Epithelial cell of esophagus (primary cell): ENCODE measurements at regions not wholly inside any gene's neighbourhood (a gene's known extent, or its start where the extent isn't known, plus 50 kb on each side); places are given as distances from the start of the nearest gene placed in this dataset.

Experiments used
- DNase-seq: peaks from one replicate; pipeline ENCODE4 v3.0.0; 2010; ENCODE audit warnings: low read depth
- H3K4me3 ChIP-seq: 2 replicates; pipeline ENCODE4 v1.5.1; 2011; ENCODE audit warnings: mild to moderate bottlenecking, low read length, control low read depth
- TF ChIP-seq, protein P1 (sequence below): IDR thresholded peaks from 2 replicates; pipeline ENCODE4 v1.5.1; 2011; ENCODE audit warnings: low read depth, mild to moderate bottlenecking, low read length, control low read depth, inconsistent platforms; ENCODE audit not compliant: insufficient read depth; ENCODE audit errors: missing control alignments

DNA sequence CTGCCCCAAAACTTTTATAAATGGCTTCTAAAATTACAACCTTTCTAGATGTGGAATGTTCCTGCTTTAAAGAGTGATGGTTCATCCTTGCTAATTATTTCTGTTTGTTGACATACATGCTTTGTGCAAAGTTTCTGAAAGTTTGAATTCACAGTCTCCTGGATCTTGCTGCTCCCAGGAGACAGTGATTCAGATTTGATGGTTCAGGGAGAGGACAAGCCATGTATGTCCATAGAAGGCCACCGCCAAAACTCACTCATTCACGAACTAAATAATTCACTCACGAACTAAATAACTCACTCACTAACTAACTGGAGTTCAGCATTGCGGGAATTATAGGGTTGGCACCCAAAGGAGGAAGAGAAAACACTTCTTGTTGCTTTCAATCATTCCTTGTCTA lies 416.5 kb upstream of the ZEB2 start:
- DNase-seq = no peak
- TF ChIP-seq, protein P1, sequence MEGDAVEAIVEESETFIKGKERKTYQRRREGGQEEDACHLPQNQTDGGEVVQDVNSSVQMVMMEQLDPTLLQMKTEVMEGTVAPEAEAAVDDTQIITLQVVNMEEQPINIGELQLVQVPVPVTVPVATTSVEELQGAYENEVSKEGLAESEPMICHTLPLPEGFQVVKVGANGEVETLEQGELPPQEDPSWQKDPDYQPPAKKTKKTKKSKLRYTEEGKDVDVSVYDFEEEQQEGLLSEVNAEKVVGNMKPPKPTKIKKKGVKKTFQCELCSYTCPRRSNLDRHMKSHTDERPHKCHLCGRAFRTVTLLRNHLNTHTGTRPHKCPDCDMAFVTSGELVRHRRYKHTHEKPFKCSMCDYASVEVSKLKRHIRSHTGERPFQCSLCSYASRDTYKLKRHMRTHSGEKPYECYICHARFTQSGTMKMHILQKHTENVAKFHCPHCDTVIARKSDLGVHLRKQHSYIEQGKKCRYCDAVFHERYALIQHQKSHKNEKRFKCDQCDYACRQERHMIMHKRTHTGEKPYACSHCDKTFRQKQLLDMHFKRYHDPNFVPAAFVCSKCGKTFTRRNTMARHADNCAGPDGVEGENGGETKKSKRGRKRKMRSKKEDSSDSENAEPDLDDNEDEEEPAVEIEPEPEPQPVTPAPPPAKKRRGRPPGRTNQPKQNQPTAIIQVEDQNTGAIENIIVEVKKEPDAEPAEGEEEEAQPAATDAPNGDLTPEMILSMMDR = no peak
- H3K4me3 ChIP-seq = no peak overlapping the region

DNA sequence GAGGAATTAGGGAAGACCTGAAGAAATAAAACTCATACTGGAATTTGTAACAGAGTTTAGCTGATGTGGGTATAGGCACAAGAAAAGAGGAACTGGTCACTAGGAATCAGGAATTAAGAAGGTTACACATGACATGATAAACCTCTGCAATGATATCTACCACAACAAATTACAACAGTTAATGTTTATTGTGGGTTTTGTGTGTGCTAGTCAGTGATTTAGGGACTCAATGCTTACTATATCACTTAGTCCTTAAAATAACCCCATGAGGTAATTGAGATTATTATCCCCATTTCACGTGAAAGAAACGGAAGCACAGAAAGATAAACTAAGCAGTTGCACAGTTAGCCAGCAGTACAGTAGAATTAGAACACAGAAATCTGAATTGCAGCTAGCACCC lies 415.8 kb upstream of the ZEB2 start:
- TF ChIP-seq, protein P1 = no peak
- DNase-seq = no peak
- no peak overlapping the region for H3K4me3 ChIP-seq

DNA sequence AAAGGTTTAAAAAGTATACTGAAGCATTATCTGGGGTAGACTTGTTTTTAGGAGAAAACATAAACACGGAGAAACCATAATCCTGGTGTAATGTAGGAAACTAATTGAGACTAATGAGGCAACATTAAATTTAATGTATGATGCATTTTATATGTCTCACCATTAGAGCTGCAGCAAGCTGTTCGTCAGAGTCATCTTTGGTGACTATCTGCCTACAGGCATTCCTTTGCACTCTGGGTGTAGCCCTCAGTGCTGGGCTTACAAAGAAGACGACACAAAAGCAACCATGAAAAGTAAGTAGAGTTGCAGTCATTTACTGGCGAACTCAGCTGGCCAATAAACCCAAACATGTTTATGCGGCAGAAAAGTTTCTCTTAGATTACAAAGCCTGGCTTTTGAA lies 415.3 kb upstream of the ZEB2 start:
- TF ChIP-seq, protein P1 = no peak
- DNase-seq = no peak
- no peak overlapping the region for H3K4me3 ChIP-seq

DNA sequence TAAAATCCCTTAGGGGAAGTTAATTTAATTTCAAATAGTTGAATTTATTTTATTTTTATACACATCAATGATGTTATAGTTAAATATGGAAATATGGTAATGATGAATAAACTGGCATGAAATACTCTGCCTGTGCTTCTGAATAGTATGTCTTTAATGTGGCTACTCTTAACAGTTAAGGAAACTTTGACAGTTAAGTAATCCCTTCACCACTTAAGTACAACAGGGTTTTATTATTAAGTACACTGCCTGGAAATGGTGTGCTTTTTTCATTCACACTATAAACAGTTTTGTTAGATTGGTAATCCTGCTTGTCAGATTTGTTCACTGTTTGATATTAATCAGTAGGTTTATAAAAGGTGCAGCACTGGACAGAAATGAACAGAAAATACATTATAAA lies 412.0 kb upstream of the ZEB2 start:
- TF ChIP-seq, protein P1 = no peak
- DNase-seq = no peak

DNA sequence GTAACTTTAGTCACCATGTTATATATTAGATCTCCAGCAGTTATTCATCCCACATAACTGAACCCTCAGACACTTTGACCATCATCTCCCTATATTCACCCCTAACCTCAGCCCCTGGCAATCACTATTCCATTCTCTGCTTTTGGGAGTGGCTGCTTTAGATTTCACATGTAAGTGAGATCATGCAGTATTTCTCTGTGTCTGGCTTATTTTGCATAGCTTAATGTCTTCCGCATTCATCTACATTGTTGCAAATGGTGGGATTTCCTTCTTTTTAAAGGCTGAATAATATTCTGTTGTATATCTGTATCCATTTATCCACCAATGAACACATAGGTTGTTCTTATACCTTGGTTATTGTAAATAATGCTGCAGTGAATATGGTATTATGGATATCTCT lies 411.6 kb upstream of the ZEB2 start:
- TF ChIP-seq, protein P1 = no peak
- no peak for DNase-seq
- no peak overlapping the region for H3K4me3 ChIP-seq

More for the DNA sequence above, 412.0 kb upstream of the ZEB2 start:
- no peak overlapping the region for H3K4me3 ChIP-seq

DNA sequence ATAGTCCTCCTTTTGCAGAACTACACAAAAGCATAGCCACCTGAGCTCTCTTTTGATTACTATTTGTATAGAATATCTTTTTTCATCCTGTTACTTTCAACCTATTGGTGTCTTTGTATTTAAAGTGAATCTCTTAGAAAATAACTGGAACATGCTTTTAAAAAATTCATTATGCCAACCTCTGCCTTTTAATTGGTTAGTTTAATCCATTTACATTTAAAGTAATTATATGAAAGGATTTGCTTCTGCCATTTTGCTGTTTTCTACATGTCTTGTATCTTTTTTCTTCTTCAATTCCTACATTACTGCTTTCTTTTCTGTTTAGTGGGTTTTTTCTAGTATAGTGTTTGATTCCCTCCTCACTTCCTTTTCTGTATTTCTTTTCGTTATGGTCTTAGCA lies 407.5 kb upstream of the ZEB2 start:
- no peak for DNase-seq
- H3K4me3 ChIP-seq = no peak overlapping the region
- TF ChIP-seq, protein P1 = no peak

DNA sequence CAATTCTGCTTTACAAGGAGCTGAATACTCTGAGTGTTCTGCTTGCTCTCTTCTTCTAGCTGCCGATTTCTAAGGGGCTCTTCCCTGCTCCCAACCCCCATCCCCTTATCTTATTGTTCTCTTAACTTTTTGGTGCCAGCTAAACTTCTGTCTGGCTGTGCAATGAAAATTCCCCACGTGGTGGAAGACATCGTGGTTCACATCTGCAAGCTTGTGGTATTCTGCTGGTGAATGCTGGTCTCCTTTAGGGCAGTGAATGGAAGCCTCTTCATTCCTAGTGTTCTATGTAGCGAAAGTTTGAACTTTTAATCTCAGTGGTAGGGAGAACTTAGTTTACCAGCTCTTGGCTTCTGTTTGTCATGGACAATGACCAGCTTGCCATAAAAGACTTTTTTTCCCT lies 406.0 kb upstream of the ZEB2 start:
- no peak overlapping the region for H3K4me3 ChIP-seq
- TF ChIP-seq, protein P1 = no peak
- no peak for DNase-seq
